ENCODE measurements at regions not wholly inside any gene's neighbourhood (a gene's known extent, or its start where the extent isn't known, plus 50 kb on each side); places are given as distances from the start of the nearest gene placed in this dataset.

GRCh38 chr2:192828947-192829346, 634.2 kb upstream of the TMEFF2 start:
- POLR2A ChIA-PET, result no interaction called here
- Mint-ChIP-seq H3K27ac (no peak overlapping the region), H3K9me3 (peaks cover 6% of the 10 kb centered on the region), H3K4me3 (no peak overlapping the region), H3K36me3 (no peaks in the 10 kb centered on the region), H3K4me1 (ENCODE audit: low read depth) (no peaks in the 10 kb centered on the region), H3K27me3 (no peaks in the 10 kb centered on the region)
- intact Hi-C loops (cut with micrococcal nuclease), result no loop called here
- CTCF ChIA-PET, result no interaction called here
- no peak for DNase-seq

GRCh38 chr2:192828175-192828574, 633.4 kb upstream of the TMEFF2 start:
- Mint-ChIP-seq H3K4me3 (no peak overlapping the region), H3K36me3 (no peaks in the 10 kb centered on the region), H3K4me1 (ENCODE audit: low read depth) (no peaks in the 10 kb centered on the region), H3K27me3 (no peaks in the 10 kb centered on the region), H3K27ac (no peak overlapping the region), H3K9me3 (peaks cover 6% of the 10 kb centered on the region)
- ChIA-PET CTCF (no interaction called here), POLR2A (no interaction called here)
- no peak for DNase-seq
- intact Hi-C loops (cut with micrococcal nuclease), result no loop called here

- Mint-ChIP-seq H3K36me3 (no peaks in the 10 kb centered on the region), H3K9me3 (peaks cover 5% of the 10 kb centered on the region), H3K27ac (no peak overlapping the region), H3K4me1 (ENCODE audit: low read depth) (no peaks in the 10 kb centered on the region), H3K4me3 (no peak overlapping the region), H3K27me3 (no peaks in the 10 kb centered on the region)
- DNase-seq, result no peak
- intact Hi-C loops (cut with micrococcal nuclease), result no loop called here
- CTCF ChIA-PET, result no interaction called here
- POLR2A ChIA-PET, result no interaction called here
Measured at GRCh38 chr2:192827735-192828134, 633.0 kb upstream of the TMEFF2 start.

- Mint-ChIP-seq H3K4me3 (no peak overlapping the region), H3K27ac (no peak overlapping the region), H3K36me3 (no peaks in the 10 kb centered on the region), H3K4me1 (ENCODE audit: low read depth) (no peaks in the 10 kb centered on the region), H3K9me3 (peaks cover 2% of the 10 kb centered on the region), H3K27me3 (no peaks in the 10 kb centered on the region)
- DNase-seq, result no peak
- intact Hi-C loops (cut with micrococcal nuclease), result no loop called here
- POLR2A ChIA-PET, result no interaction called here
- CTCF ChIA-PET, result no interaction called here
Measured at GRCh38 chr2:192814376-192814775, 619.6 kb upstream of the TMEFF2 start.

GRCh38 chr2:192813341-192813740, 618.6 kb upstream of the TMEFF2 start:
- peaks cover 7% of the 10 kb centered on the region for H3K9me3 Mint-ChIP-seq
- H3K36me3 Mint-ChIP-seq, result no peaks in the 10 kb centered on the region
- H3K4me3 Mint-ChIP-seq, result no peak overlapping the region
- DNase-seq, result no peak
- intact Hi-C loops (cut with micrococcal nuclease), result no loop called here
- H3K27me3 Mint-ChIP-seq, result no peaks in the 10 kb centered on the region
- H3K4me1 Mint-ChIP-seq (ENCODE audit: low read depth), result no peaks in the 10 kb centered on the region
- H3K27ac Mint-ChIP-seq, result no peak overlapping the region
- ChIA-PET CTCF (no interaction called here), POLR2A (no interaction called here)

GRCh38 chr2:192809173-192809572, 614.4 kb upstream of the TMEFF2 start:
- Mint-ChIP-seq H3K9me3 (peaks cover 15% of the 10 kb centered on the region), H3K27ac (no peak overlapping the region), H3K4me3 (no peak overlapping the region), H3K36me3 (no peaks in the 10 kb centered on the region), H3K27me3 (no peaks in the 10 kb centered on the region), H3K4me1 (ENCODE audit: low read depth) (no peaks in the 10 kb centered on the region)
- no peak for DNase-seq
- ChIA-PET CTCF (no interaction called here), POLR2A (no interaction called here)
- intact Hi-C loops (cut with micrococcal nuclease), result no loop called here

- CTCF ChIA-PET, result no interaction called here
- intact Hi-C loops (cut with micrococcal nuclease), result no loop called here
Measured at GRCh38 chr2:192783643-192784042, 588.9 kb upstream of the TMEFF2 start.

GRCh38 chr2:192775459-192776262, 580.9 kb upstream of the TMEFF2 start:
- DNase-seq, result no peak
- intact Hi-C loops (cut with micrococcal nuclease), result no loop called here
- no peak overlapping the region for H3K4me3 Mint-ChIP-seq
- no peak overlapping the region for H3K27ac Mint-ChIP-seq
- no peaks in the 10 kb centered on the region for H3K4me1 Mint-ChIP-seq (ENCODE audit: low read depth)
- ChIA-PET CTCF (no interaction called here), POLR2A (no interaction called here)
- H3K36me3 Mint-ChIP-seq, result no peaks in the 10 kb centered on the region
- no peaks in the 10 kb centered on the region for H3K27me3 Mint-ChIP-seq
- H3K9me3 Mint-ChIP-seq, result peaks cover 4% of the 10 kb centered on the region

More at GRCh38 chr2:192783643-192784042, 588.9 kb upstream of the TMEFF2 start:
- Mint-ChIP-seq H3K36me3 (no peaks in the 10 kb centered on the region), H3K27ac (no peak overlapping the region), H3K27me3 (no peaks in the 10 kb centered on the region), H3K4me1 (ENCODE audit: low read depth) (no peaks in the 10 kb centered on the region), H3K9me3 (peaks cover 5% of the 10 kb centered on the region), H3K4me3 (no peak overlapping the region)
- DNase-seq, result no peak
- POLR2A ChIA-PET, result no interaction called here

GRCh38 chr2:192775011-192775410, 580.3 kb upstream of the TMEFF2 start:
- ChIA-PET POLR2A (no interaction called here), CTCF (no interaction called here)
- intact Hi-C loops (cut with micrococcal nuclease), result no loop called here
- H3K4me1 Mint-ChIP-seq (ENCODE audit: low read depth), result no peaks in the 10 kb centered on the region
- H3K27me3 Mint-ChIP-seq, result no peaks in the 10 kb centered on the region
- no peak overlapping the region for H3K4me3 Mint-ChIP-seq
- H3K36me3 Mint-ChIP-seq, result no peaks in the 10 kb centered on the region
- peaks cover 4% of the 10 kb centered on the region for H3K9me3 Mint-ChIP-seq
- H3K27ac Mint-ChIP-seq, result no peak overlapping the region
- DNase-seq, result no peak

- Mint-ChIP-seq H3K4me1 (ENCODE audit: low read depth) (no peaks in the 10 kb centered on the region), H3K4me3 (no peak overlapping the region), H3K9me3 (no peaks in the 10 kb centered on the region), H3K36me3 (no peaks in the 10 kb centered on the region), H3K27ac (no peak overlapping the region), H3K27me3 (no peaks in the 10 kb centered on the region)
- POLR2A ChIA-PET, result no interaction called here
- CTCF ChIA-PET, result no interaction called here
- DNase-seq, result no peak
- intact Hi-C loops (cut with micrococcal nuclease), result no loop called here
Measured at GRCh38 chr2:192773044-192773443, 578.3 kb upstream of the TMEFF2 start.

- ChIA-PET POLR2A (no interaction called here), CTCF (no interaction called here)
- intact Hi-C loops (cut with micrococcal nuclease), result no loop called here
- H3K4me1 Mint-ChIP-seq (ENCODE audit: low read depth), result no peaks in the 10 kb centered on the region
- no peak overlapping the region for H3K4me3 Mint-ChIP-seq
- no peaks in the 10 kb centered on the region for H3K9me3 Mint-ChIP-seq
- no peak for DNase-seq
- no peak overlapping the region for H3K27ac Mint-ChIP-seq
- H3K27me3 Mint-ChIP-seq, result no peaks in the 10 kb centered on the region
- H3K36me3 Mint-ChIP-seq, result no peaks in the 10 kb centered on the region
Measured at GRCh38 chr2:192749611-192750200, 555.0 kb upstream of the TMEFF2 start.

GRCh38 chr2:192741889-192742288, 547.2 kb upstream of the TMEFF2 start:
- Mint-ChIP-seq H3K4me3 (no peak overlapping the region), H3K36me3 (no peaks in the 10 kb centered on the region), H3K27ac (no peak overlapping the region), H3K4me1 (ENCODE audit: low read depth) (no peaks in the 10 kb centered on the region), H3K9me3 (no peaks in the 10 kb centered on the region), H3K27me3 (no peaks in the 10 kb centered on the region)
- intact Hi-C loops (cut with micrococcal nuclease), result no loop called here
- DNase-seq, result no peak
- ChIA-PET CTCF (no interaction called here), POLR2A (no interaction called here)

- Mint-ChIP-seq H3K36me3 (no peaks in the 10 kb centered on the region), H3K27me3 (no peaks in the 10 kb centered on the region), H3K9me3 (no peaks in the 10 kb centered on the region), H3K4me1 (ENCODE audit: low read depth) (no peaks in the 10 kb centered on the region), H3K4me3 (no peak overlapping the region), H3K27ac (no peak overlapping the region)
- ChIA-PET POLR2A (no interaction called here), CTCF (no interaction called here)
- intact Hi-C loops (cut with micrococcal nuclease), result no loop called here
- no peak for DNase-seq
Measured at GRCh38 chr2:192735447-192735846, 540.7 kb upstream of the TMEFF2 start.

Data from activated CD4-positive, alpha-beta memory T cell treated with anti-CD3 and anti-CD28 coated beads for 36 hours (primary cell).